ENCODE measurements at regions not wholly inside any gene's neighbourhood (a gene's known extent, or its start where the extent isn't known, plus 50 kb on each side); places are given as distances from the start of the nearest gene placed in this dataset.

- no peak for TF ChIP-seq ZNF318 (IDR thresholded peaks at IDR 0.05; ENCODE audit: borderline replicate concordance in 1 of 2, low read depth in 1 of 2)
- TF ChIP-seq XRCC3 (IDR thresholded peaks at IDR 0.05), result no peak
- no peak for TF ChIP-seq WHSC1 (IDR thresholded peaks at IDR 0.05; ENCODE audit: low read length)
- no peak for TF ChIP-seq FOXA1 (IDR thresholded peaks at IDR 0.05; ENCODE audit: borderline replicate concordance)
- no peak for TF ChIP-seq ZNF639 (CRISPR knock-in tag; conservative IDR thresholded peaks at IDR 0.05 in 1 of 2, IDR thresholded peaks at IDR 0.05 in 1 of 2)
- TF ChIP-seq, protein P1, sequence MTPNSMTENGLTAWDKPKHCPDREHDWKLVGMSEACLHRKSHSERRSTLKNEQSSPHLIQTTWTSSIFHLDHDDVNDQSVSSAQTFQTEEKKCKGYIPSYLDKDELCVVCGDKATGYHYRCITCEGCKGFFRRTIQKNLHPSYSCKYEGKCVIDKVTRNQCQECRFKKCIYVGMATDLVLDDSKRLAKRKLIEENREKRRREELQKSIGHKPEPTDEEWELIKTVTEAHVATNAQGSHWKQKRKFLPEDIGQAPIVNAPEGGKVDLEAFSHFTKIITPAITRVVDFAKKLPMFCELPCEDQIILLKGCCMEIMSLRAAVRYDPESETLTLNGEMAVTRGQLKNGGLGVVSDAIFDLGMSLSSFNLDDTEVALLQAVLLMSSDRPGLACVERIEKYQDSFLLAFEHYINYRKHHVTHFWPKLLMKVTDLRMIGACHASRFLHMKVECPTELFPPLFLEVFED (CRISPR knock-in tag; conservative IDR thresholded peaks at IDR 0.05), result no peak
- no peak for TF ChIP-seq KAT7 (CRISPR knock-in tag; IDR thresholded peaks at IDR 0.05; ENCODE audit: borderline replicate concordance)
Measured at GRCh38 chr2:236782938-236783337, 213.3 kb downstream of the ACKR3 start (continued).

All from K562 (cell line).